SK-N-MC (cell line): ENCODE measurements at regions not wholly inside any gene's neighbourhood (a gene's known extent, or its start where the extent isn't known, plus 50 kb on each side); places are given as distances from the start of the nearest gene placed in this dataset.

ENCODE experiments used
- EZH2 ChIP-seq: fragments of 200-600 bp; sonication (generic); IDR thresholded peaks from one replicate; pipeline ENCODE4 v1.6.1; 2017; ENCODE audit warnings: antibody characterized with exemption
- FOXP2 ChIP-seq: optimal IDR thresholded peaks from 2 replicates; pipeline ENCODE3; 2011; ENCODE audit warnings: mild to moderate bottlenecking, moderate library complexity; ENCODE audit not compliant: insufficient read depth; ENCODE audit errors: extremely low read length, control extremely low read depth
- POLR2AphosphoS5 ChIP-seq: IDR thresholded peaks from 2 replicates; pipeline ENCODE4 v1.6.1; 2012; ENCODE audit warnings: mild to moderate bottlenecking, low read depth, low read length, borderline replicate concordance

GRCh38 chr5:56581426-56581825 is 233.9 kb upstream of the MAP3K1 start:
- TF ChIP-seq POLR2AphosphoS5 (no peak), EZH2 (no peak), FOXP2 (no peak)
